ENCODE measurements at regions not wholly inside any gene's neighbourhood (a gene's known extent, or its start where the extent isn't known, plus 50 kb on each side); places are given as distances from the start of the nearest gene placed in this dataset.

GRCh38 chr6:14187406-14187805 lies 69.8 kb downstream of the CD83 start:
- in situ Hi-C loops (cut with MboI; ENCODE audit: low pct_ligation_motif_present in 1 of 4, low pct_unique_long_range_greater_than_20kb in 1 of 4, low sequenced_read_pairs in 3 of 4) (no loop called here), intact Hi-C loops (cut with DNase I; ENCODE audit: low total_unique reads) (no loop called here)
- Histone ChIP-seq H3K4me3 (no peak overlapping the region), H3K27me3 (no peaks in the 10 kb centered on the region), H3K9me3 (no peaks in the 10 kb centered on the region), H3K36me3 (no peaks in the 10 kb centered on the region), H3K27ac (no peak overlapping the region), H3K4me1 (peaks cover 0 to 7% (median 3%) of the 10 kb centered on the region in 4 donors)
- DNase-seq: no peak
- WGBS, 2 donors (ENCODE audit: low coverage in 1 of 2): 86 to 95% methylated on average over 3 of the region's 3 CpGs
- TF ChIP-seq EP300 (IDR thresholded peaks at IDR 0.05; ENCODE audit: low read depth): no peak
- TF ChIP-seq POLR2AphosphoS5 (IDR thresholded peaks at IDR 0.05): no peak
- no peak for TF ChIP-seq CTCF (IDR thresholded peaks at IDR 0.05)

- no peak for DNase-seq
- no peaks in the 10 kb centered on the region for H3K36me3 ChIP-seq
- in situ Hi-C loops (cut with MboI; ENCODE audit: low pct_ligation_motif_present in 1 of 4, low pct_unique_long_range_greater_than_20kb in 1 of 4, low sequenced_read_pairs in 3 of 4): no loop called here
- TF ChIP-seq POLR2A (IDR thresholded peaks at IDR 0.05): no peak
- no peak overlapping the region for H3K4me3 ChIP-seq
- H3K9me3 ChIP-seq: no peaks in the 10 kb centered on the region
- intact Hi-C loops (cut with DNase I; ENCODE audit: low total_unique reads): no loop called here
- H3K27ac ChIP-seq: no peak overlapping the region
- H3K4me1 ChIP-seq: peaks cover 0 to 7% (median 3%) of the 10 kb centered on the region in 4 donors
- no peaks in the 10 kb centered on the region for H3K27me3 ChIP-seq
- 53% methylated on average over 2 of the region's 2 CpGs; no CpG with 5 or more reads in 1 of the 2 donors for WGBS, 2 donors (ENCODE audit: low coverage in 1 of 2)
Measured at GRCh38 chr6:14189074-14189473, 71.5 kb downstream of the CD83 start.

- Histone ChIP-seq H3K4me1 (peaks cover 0 to 7% (median 3%) of the 10 kb centered on the region in 4 donors), H3K36me3 (no peaks in the 10 kb centered on the region), H3K27ac (no peak overlapping the region), H3K9me3 (no peaks in the 10 kb centered on the region), H3K27me3 (no peaks in the 10 kb centered on the region), H3K4me3 (no peak overlapping the region)
- in situ Hi-C loops (cut with MboI; ENCODE audit: low pct_ligation_motif_present in 1 of 4, low pct_unique_long_range_greater_than_20kb in 1 of 4, low sequenced_read_pairs in 3 of 4): no loop called here
- WGBS, 2 donors (ENCODE audit: low coverage in 1 of 2): 77 to 83% methylated on average over 5 to 6 of the region's 6 CpGs
- no peak for DNase-seq
- intact Hi-C loops (cut with DNase I; ENCODE audit: low total_unique reads): no loop called here
- TF ChIP-seq EP300 (IDR thresholded peaks at IDR 0.05; ENCODE audit: low read depth) (no peak), POLR2A (IDR thresholded peaks at IDR 0.05) (no peak), CTCF (IDR thresholded peaks at IDR 0.05) (no peak), POLR2AphosphoS5 (IDR thresholded peaks at IDR 0.05) (no peak)
Measured at GRCh38 chr6:14190191-14190928, 72.8 kb downstream of the CD83 start.

GRCh38 chr6:14190929-14191224 lies 73.3 kb downstream of the CD83 start:
- Histone ChIP-seq H3K4me3 (no peak overlapping the region), H3K4me1 (peaks cover 0 to 7% (median 3%) of the 10 kb centered on the region in 4 donors), H3K27me3 (no peaks in the 10 kb centered on the region), H3K27ac (no peak overlapping the region), H3K36me3 (no peaks in the 10 kb centered on the region), H3K9me3 (no peaks in the 10 kb centered on the region)
- WGBS, 2 donors (ENCODE audit: low coverage in 1 of 2): 90 to 91% methylated on average over 4 to 6 of the region's 6 CpGs
- intact Hi-C loops (cut with DNase I; ENCODE audit: low total_unique reads): no loop called here
- in situ Hi-C loops (cut with MboI; ENCODE audit: low pct_ligation_motif_present in 1 of 4, low pct_unique_long_range_greater_than_20kb in 1 of 4, low sequenced_read_pairs in 3 of 4): no loop called here
- TF ChIP-seq POLR2A (IDR thresholded peaks at IDR 0.05): no peak
- DNase-seq: no peak

GRCh38 chr6:14191761-14192160 lies 74.2 kb downstream of the CD83 start:
- TF ChIP-seq EP300 (IDR thresholded peaks at IDR 0.05; ENCODE audit: low read depth) (no peak), POLR2AphosphoS5 (IDR thresholded peaks at IDR 0.05) (no peak), CTCF (IDR thresholded peaks at IDR 0.05) (no peak), POLR2A (IDR thresholded peaks at IDR 0.05) (no peak)
- H3K9me3 ChIP-seq: no peaks in the 10 kb centered on the region
- H3K36me3 ChIP-seq: no peaks in the 10 kb centered on the region
- intact Hi-C loops (cut with DNase I; ENCODE audit: low total_unique reads) (no loop called here), in situ Hi-C loops (cut with MboI; ENCODE audit: low pct_ligation_motif_present in 1 of 4, low pct_unique_long_range_greater_than_20kb in 1 of 4, low sequenced_read_pairs in 3 of 4) (no loop called here)
- no peak overlapping the region for H3K4me3 ChIP-seq
- DNase-seq: no peak
- H3K27me3 ChIP-seq: no peaks in the 10 kb centered on the region
- H3K27ac ChIP-seq: no peak overlapping the region
- H3K4me1 ChIP-seq: peaks cover 0 to 12% (median 5%) of the 10 kb centered on the region in 4 donors
- WGBS, 2 donors (ENCODE audit: low coverage in 1 of 2): 94 to 100% methylated on average over 1 to 3 of the region's 3 CpGs
